A673 (cell line): ENCODE measurements at regions not wholly inside any gene's neighbourhood (a gene's known extent, or its start where the extent isn't known, plus 50 kb on each side); places are given as distances from the start of the nearest gene placed in this dataset.

Experiments
- CTCF ChIP-seq: fragments of 300-800, 200-600 bp; sonication (generic); conservative IDR thresholded peaks from 2 replicates; pipeline ENCODE4 v1.5.1; 2017; ENCODE audit warnings: low read depth, mild to moderate bottlenecking, antibody characterized with exemption, low read length, moderate library complexity, mixed read lengths
- EZH2 ChIP-seq: fragments of 200-600 bp; sonication (generic); IDR thresholded peaks from 2 replicates; pipeline ENCODE4 v1.6.1; 2017; ENCODE audit warnings: borderline replicate concordance, low read depth, mild to moderate bottlenecking, mixed read lengths, antibody characterized with exemption, low read length; ENCODE audit not compliant: poor library complexity, severe bottlenecking

DNA sequence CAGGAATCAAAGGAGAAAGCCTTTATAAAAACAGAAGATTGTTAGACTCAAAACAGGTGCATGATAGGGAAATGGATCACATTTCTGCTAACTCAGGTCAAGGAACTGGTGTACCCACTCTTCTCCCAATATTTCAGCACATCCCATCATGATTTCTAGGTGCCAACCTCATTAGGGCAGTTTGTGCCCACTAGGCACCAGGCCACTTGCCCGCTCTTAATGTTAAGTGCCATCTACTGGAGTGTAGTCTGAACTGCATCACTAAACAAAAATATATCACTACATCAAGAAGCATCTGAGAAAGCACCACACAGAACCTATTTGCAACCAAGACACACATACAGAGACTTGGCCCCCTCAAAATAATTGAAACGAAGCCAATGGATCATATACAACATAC lies 140.4 kb upstream of the GRID2 start:
- TF ChIP-seq CTCF (peak; percentile 25; the same call in 1 of the 2 replicates), EZH2 (no peak)
